Ecto neural progenitor cell (in vitro differentiated cells): ENCODE measurements at regions not wholly inside any gene's neighbourhood (a gene's known extent, or its start where the extent isn't known, plus 50 kb on each side); places are given as distances from the start of the nearest gene placed in this dataset.

ENCODE experiments used
- DNase-seq: peaks from one replicate; pipeline ENCODE4 v3.0.0-alpha.2; 2018; ENCODE audit warnings: low spot score

- no peak for DNase-seq
Measured at GRCh38 chr20:37643400-37643799, 50.4 kb upstream of the CTNNBL1 start.

- DNase-seq = no peak
Measured at GRCh38 chr20:37642246-37642645, 51.6 kb upstream of the CTNNBL1 start.

- no peak for DNase-seq
Measured at GRCh38 chr20:37640600-37641561, 52.9 kb upstream of the CTNNBL1 start.

DNA sequence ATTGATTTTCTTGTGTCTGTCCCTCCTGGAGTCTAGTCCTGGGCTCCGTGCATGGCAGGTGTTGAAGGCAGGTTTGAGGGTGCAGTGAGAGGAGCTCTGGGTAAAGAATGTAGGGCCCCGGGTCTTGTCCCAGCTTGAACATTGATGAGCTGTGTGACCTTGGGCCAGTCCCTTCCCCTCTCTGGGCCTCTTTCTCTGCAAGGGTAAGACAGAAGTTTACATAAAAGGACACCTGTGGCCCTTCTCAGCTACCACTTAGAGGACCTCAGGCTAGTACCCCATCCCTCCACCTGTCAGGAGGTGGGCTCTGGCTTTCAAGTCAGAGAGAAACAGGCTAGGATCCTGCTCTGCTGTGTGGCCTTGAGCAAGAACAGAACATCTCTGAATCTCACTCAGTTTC, 55.3 kb upstream of the CTNNBL1 start:
- DNase-seq = no peak

GRCh38 chr20:37636977-37637376, 56.9 kb upstream of the CTNNBL1 start:
- DNase-seq = no peak

DNA sequence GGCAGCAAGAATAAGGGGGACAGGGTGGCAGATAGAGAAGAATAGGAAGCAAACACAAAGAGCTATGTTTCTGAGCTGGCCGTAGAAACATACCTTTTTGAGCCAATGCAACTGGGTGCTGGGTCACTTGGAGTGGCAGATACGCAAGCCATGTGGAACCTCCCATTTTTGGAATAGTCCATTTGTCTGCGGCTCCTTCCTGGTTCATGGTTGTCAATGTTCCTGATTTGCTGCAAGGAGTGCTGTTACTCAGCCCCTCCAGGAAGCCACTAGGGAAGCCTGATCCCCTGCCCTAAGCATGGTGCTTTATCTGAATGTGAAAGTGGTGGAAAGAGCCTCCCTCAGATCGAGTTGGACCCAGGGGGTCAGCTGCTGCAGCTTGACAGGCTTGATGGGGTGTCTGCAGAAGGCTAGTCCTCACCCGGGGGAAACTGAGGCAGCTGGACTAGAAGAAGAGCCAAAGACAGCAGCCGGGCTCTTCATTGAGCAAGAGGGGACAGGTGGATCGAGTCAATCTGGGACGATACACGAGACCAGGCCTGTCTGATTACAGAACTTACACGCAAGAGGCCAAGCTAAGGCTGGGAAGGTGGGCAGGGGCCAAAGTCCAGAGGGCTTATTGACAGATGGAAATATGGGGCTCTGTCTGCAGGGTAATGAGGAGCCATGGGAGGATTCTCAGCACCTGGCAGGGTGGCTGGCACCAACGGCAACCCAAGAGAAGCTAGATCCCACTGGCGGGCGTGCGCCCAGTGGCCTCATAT, 57.4 kb upstream of the CTNNBL1 start:
- no peak for DNase-seq

GRCh38 chr20:37630993-37631392, 62.8 kb upstream of the CTNNBL1 start:
- no peak for DNase-seq

DNA sequence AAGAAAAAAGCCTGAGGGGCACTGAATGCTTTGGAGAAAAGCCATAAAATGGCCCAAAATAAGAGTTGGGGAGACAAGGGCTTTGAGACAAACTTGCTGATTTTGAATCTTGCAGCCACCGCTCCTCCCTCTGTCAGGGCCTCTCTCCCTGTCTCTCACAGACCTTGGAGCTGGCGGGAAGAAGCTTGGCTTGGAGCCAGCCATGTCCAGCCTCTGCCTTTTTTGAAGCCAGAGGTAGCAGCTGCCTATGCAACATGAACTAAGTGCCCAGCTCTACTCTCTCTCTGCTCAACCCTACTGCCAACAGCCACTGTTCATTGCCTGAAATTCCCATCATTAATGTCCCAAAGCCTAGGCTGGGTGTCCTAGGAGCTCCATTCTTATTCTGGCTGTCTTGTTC, 63.7 kb upstream of the CTNNBL1 start:
- DNase-seq = no peak

GRCh38 chr20:37627767-37628130, 66.1 kb upstream of the CTNNBL1 start:
- no peak for DNase-seq

- peak; percentile 80 for DNase-seq
Measured at GRCh38 chr20:37627060-37627766, 66.6 kb upstream of the CTNNBL1 start.

GRCh38 chr20:37624963-37625362, 68.9 kb upstream of the CTNNBL1 start:
- DNase-seq = no peak

GRCh38 chr20:37622728-37623127, 71.1 kb upstream of the CTNNBL1 start:
- DNase-seq = no peak

GRCh38 chr20:37619496-37619895, 74.3 kb upstream of the CTNNBL1 start:
- DNase-seq = no peak

DNA sequence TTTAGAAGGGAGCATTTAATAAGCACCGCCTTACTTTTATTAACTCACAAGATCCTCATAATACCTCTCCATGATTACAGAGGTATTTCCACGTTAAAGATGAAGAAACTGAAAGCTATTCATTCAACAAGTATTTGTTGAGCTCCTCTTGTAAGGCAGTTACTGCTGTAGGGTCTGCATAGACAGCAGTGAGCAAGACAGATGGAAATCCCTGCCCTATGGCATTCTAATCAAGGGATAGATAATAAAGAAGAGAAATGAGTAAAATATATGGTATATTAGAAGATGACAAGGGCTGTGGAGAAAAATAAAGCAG, 77.8 kb upstream of the CTNNBL1 start:
- no peak for DNase-seq

- no peak for DNase-seq
Measured at GRCh38 chr20:37615340-37616109, 78.3 kb upstream of the CTNNBL1 start.

- DNase-seq = no peak
Measured at GRCh38 chr20:37611852-37612251, 82.0 kb upstream of the CTNNBL1 start.

- no peak for DNase-seq
Measured at GRCh38 chr20:37611346-37611745, 82.5 kb upstream of the CTNNBL1 start.

- DNase-seq = no peak
Measured at GRCh38 chr20:37610203-37610798, 82.6 kb upstream of the BLCAP start.

- DNase-seq = no peak
Measured at GRCh38 chr20:37602634-37603033, 75.0 kb upstream of the BLCAP start.

DNA sequence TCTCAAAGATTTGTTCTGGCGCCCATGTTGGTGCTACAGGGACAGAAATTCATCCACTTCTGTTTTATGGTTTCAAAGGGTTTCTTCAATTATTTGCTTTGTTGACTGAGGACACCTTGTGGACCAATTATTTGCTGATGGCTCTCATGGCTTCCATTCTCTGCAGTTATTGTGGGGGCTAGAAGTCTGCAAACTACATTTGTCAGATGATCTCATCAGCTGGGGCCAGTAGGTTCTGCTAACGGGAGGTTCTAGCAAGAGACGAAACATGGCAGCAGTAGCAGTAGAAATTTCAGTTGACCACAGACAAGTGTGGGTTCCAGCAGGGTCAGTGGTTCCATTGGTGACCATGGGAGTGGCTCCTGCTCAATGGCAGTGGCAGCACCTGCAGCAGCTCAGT, 72.8 kb upstream of the BLCAP start:
- DNase-seq = no peak

GRCh38 chr20:37598575-37599342, 71.1 kb upstream of the BLCAP start:
- no peak for DNase-seq
